Keratinocyte (primary cell): ENCODE measurements at regions not wholly inside any gene's neighbourhood (a gene's known extent, or its start where the extent isn't known, plus 50 kb on each side); places are given as distances from the start of the nearest gene placed in this dataset.

Experiments
- EZH2 ChIP-seq: IDR thresholded peaks from one replicate; pipeline ENCODE4 v1.6.1; 2012; ENCODE audit warnings: inconsistent platforms, mild to moderate bottlenecking, low read length, moderate library complexity
- TF ChIP-seq, protein P1 (sequence below), 3 experiments: IDR thresholded peaks in 1 of 3; conservative IDR thresholded peaks in 1 of 3; optimal IDR thresholded peaks in 1 of 3; 2 replicates in 2 of 3; 3 replicates in 1 of 3; pipeline versions ENCODE3 to v1.5.1; 2011; ENCODE audit warnings: low read length in 3 of 3, mild to moderate bottlenecking in 3 of 3, moderate library complexity in 2 of 3, control low read depth in 1 of 3, inconsistent platforms in 1 of 3; ENCODE audit not compliant: insufficient read depth in 2 of 3; ENCODE audit errors: extremely low read depth in 1 of 3

DNA sequence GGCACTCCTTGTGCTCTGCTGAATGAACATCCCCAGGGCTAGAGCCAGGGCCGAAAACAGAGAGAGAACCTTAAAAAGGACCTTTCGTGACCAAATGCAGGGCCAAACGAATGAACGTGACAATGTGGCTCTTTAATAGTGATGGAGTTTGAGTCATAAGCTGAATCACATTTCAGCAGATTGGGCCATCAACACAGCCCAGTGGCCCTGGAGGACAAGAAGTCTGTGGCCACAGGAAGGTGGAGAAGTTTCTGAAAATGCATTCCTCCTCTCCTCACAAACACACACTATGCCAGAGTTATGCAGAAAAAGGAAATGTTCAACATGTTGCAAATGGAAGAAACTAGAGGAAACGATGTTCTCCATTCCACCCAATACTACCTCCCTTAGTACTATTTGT is 415.8 kb downstream of the HRH4 start:
- TF ChIP-seq, protein P1, sequence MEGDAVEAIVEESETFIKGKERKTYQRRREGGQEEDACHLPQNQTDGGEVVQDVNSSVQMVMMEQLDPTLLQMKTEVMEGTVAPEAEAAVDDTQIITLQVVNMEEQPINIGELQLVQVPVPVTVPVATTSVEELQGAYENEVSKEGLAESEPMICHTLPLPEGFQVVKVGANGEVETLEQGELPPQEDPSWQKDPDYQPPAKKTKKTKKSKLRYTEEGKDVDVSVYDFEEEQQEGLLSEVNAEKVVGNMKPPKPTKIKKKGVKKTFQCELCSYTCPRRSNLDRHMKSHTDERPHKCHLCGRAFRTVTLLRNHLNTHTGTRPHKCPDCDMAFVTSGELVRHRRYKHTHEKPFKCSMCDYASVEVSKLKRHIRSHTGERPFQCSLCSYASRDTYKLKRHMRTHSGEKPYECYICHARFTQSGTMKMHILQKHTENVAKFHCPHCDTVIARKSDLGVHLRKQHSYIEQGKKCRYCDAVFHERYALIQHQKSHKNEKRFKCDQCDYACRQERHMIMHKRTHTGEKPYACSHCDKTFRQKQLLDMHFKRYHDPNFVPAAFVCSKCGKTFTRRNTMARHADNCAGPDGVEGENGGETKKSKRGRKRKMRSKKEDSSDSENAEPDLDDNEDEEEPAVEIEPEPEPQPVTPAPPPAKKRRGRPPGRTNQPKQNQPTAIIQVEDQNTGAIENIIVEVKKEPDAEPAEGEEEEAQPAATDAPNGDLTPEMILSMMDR (optimal IDR thresholded peaks at IDR 0.05 in 1 of 3, IDR thresholded peaks at IDR 0.05 in 1 of 3, conservative IDR thresholded peaks at IDR 0.05 in 1 of 3; ENCODE audit: extremely low read depth in 1 of 3, insufficient read depth in 2 of 3, low read length in 3 of 3), result no peak
- no peak for TF ChIP-seq EZH2
